ENCODE measurements at regions not wholly inside any gene's neighbourhood (a gene's known extent, or its start where the extent isn't known, plus 50 kb on each side); places are given as distances from the start of the nearest gene placed in this dataset.

GRCh38 chr20:57055345-57055744 lies 211.1 kb downstream of the BMP7 start:
- H3K27ac Mint-ChIP-seq = no peak overlapping the region
- no peak overlapping the region for H2AK5ac ChIP-seq (ENCODE audit: insufficient read length, low read length)
- H4K20me1 ChIP-seq (ENCODE audit: control insufficient read depth, insufficient read depth, insufficient read length) = no peaks in the 10 kb centered on the region
- H3K18ac ChIP-seq (ENCODE audit: insufficient read length, low read depth, low read length) = no peak overlapping the region
- no peak overlapping the region for H2BK15ac ChIP-seq (ENCODE audit: low read depth, low read length)
- H3K4ac ChIP-seq (ENCODE audit: low read depth, low read length) = no peak overlapping the region
- no peak overlapping the region for H3T11ph ChIP-seq (ENCODE audit: low read length)
- H3K23ac ChIP-seq (ENCODE audit: insufficient read length, low read depth, low read length) = no peak overlapping the region
- no peak overlapping the region for H2BK12ac ChIP-seq (ENCODE audit: insufficient read length, low read depth, low read length)
- H2BK5ac ChIP-seq (ENCODE audit: insufficient read length, low read length) = no peak overlapping the region
- no peak overlapping the region for H3K27ac ChIP-seq (ENCODE audit: insufficient read length, low read depth, low read length)
- H2BK20ac ChIP-seq (ENCODE audit: low read depth, low read length, poor library complexity, severe bottlenecking) = no peak overlapping the region
- H3K36me3 Mint-ChIP-seq (ENCODE audit: insufficient read depth in 1 of 3, low read depth in 3 of 3) = no peaks in the 10 kb centered on the region
- no peak for TF ChIP-seq CTCF (conservative IDR thresholded peaks at IDR 0.05)
- no peaks in the 10 kb centered on the region for H3K79me2 ChIP-seq (ENCODE audit: insufficient read depth, low read length)
- H3K9ac ChIP-seq (ENCODE audit: extremely low read depth, insufficient read length, low read length) = no peak overlapping the region
- H3K4me3 Mint-ChIP-seq = no peak overlapping the region
- H3K9me3 ChIP-seq (ENCODE audit: control insufficient read depth, low read depth, low read length) = no peaks in the 10 kb centered on the region
- no peak overlapping the region for H2AFZ ChIP-seq (ENCODE audit: low read length)
- H3K23me2 ChIP-seq (ENCODE audit: insufficient read length, low read depth, low read length, poor library complexity, severe bottlenecking) = no peaks in the 10 kb centered on the region
- no peak overlapping the region for H4K91ac ChIP-seq (ENCODE audit: insufficient read length, low read depth, low read length)
- no peak overlapping the region for H4K5ac ChIP-seq (ENCODE audit: insufficient read length, low read depth, low read length)
- H2BK120ac ChIP-seq (ENCODE audit: low read depth, low read length, poor library complexity, severe bottlenecking) = no peak overlapping the region
- H3K4me2 ChIP-seq (ENCODE audit: insufficient read depth, insufficient read length, low read length) = no peak overlapping the region
- H3K4me1 ChIP-seq (ENCODE audit: insufficient read depth, low read length) = no peaks in the 10 kb centered on the region
- no CpG with 5 or more reads among the region's 9 CpGs for WGBS (ENCODE audit: extremely low coverage, insufficient read length, low lambda C conversion rate)
- H4K8ac ChIP-seq (replicated peaks; ENCODE audit: insufficient read length, low read depth, low read length) = no peak overlapping the region
- H3K27me3 Mint-ChIP-seq (ENCODE audit: low read depth) = peaks cover 14% of the 10 kb centered on the region
- no peak for DNase-seq
- no peaks in the 10 kb centered on the region; a peak in 2 of 5 replicates for H3K9me3 Mint-ChIP-seq
- H3K79me1 ChIP-seq (ENCODE audit: insufficient read depth, low read depth, low read length, poor library complexity, severe bottlenecking) = no peaks in the 10 kb centered on the region
- H3K56ac ChIP-seq (ENCODE audit: insufficient read length, low read depth, low read length) = no peak overlapping the region
- H3K14ac ChIP-seq (ENCODE audit: insufficient read depth, low read length) = no peak overlapping the region
- peaks cover 12 to 13% of the 10 kb centered on the region in 2 experiments for H3K4me1 Mint-ChIP-seq
- H3K27me3 ChIP-seq (ENCODE audit: insufficient read depth, low read length) = no peaks in the 10 kb centered on the region
